Occipital lobe (tissue), 1 donor: ENCODE measurements at regions not wholly inside any gene's neighbourhood (a gene's known extent, or its start where the extent isn't known, plus 50 kb on each side); places are given as distances from the start of the nearest gene placed in this dataset.
"Not testable (repeated sequence)": the region's sequence is repeated elsewhere in the genome, so short reads cannot be mapped to it uniquely, and the experiment has no call there.

Experiments
- DNase-seq: peaks from one replicate; lab custom pipeline; 2025; lab: John Stamatoyannopoulos, UW

GRCh38 chr12:111249018-111249370 is 119.9 kb downstream of the PHETA1 start:
- DNase-seq: no peak

GRCh38 chr12:111248236-111249017 is 120.5 kb downstream of the PHETA1 start:
- no peak for DNase-seq

GRCh38 chr12:111247083-111247783 is 121.7 kb downstream of the PHETA1 start:
- no peak for DNase-seq

GRCh38 chr12:111246477-111247011 is 122.4 kb downstream of the PHETA1 start:
- no peak for DNase-seq

GRCh38 chr12:111245701-111246476 is 123.0 kb downstream of the PHETA1 start:
- no peak for DNase-seq

GRCh38 chr12:111244673-111245072 is 124.2 kb downstream of the PHETA1 start:
- no peak for DNase-seq

GRCh38 chr12:111242817-111243216 is 126.1 kb downstream of the PHETA1 start:
- DNase-seq: not testable (repeated sequence)

GRCh38 chr12:111242184-111242583 is 126.7 kb downstream of the PHETA1 start:
- DNase-seq: no peak

GRCh38 chr12:111240374-111240773 is 128.5 kb downstream of the PHETA1 start:
- no peak for DNase-seq

- DNase-seq: no peak
These were observed 129.7 kb downstream of the PHETA1 start for GRCh38 chr12:111239235-111239634.

GRCh38 chr12:111238075-111238734 is 130.7 kb downstream of the PHETA1 start:
- no peak for DNase-seq

GRCh38 chr12:111234491-111234890 is 134.4 kb downstream of the PHETA1 start:
- DNase-seq: not testable (repeated sequence)

GRCh38 chr12:111233786-111234185 is 135.1 kb downstream of the PHETA1 start:
- DNase-seq: no peak

- DNase-seq: no peak
These were observed 138.2 kb downstream of the PHETA1 start for GRCh38 chr12:111230649-111231048.

GRCh38 chr12:111228916-111229666 is 139.8 kb downstream of the PHETA1 start:
- DNase-seq: no peak

- no peak for DNase-seq
These were observed 141.1 kb downstream of the PHETA1 start for GRCh38 chr12:111227476-111228420.

- no peak for DNase-seq
These were observed 142.2 kb downstream of the PHETA1 start for GRCh38 chr12:111226680-111227079.

GRCh38 chr12:111225307-111225706 is 143.6 kb downstream of the PHETA1 start:
- no peak for DNase-seq
